ENCODE measurements at regions not wholly inside any gene's neighbourhood (a gene's known extent, or its start where the extent isn't known, plus 50 kb on each side); places are given as distances from the start of the nearest gene placed in this dataset.

GRCh38 chr13:42378383-42378780 is 106.4 kb downstream of the AKAP11 start:
- no peak overlapping the region for H3K4me2 ChIP-seq (ENCODE audit: low read depth, low read length)
- no peaks in the 10 kb centered on the region for H3K27me3 ChIP-seq (ENCODE audit: control insufficient read depth in 1 of 2, insufficient read depth in 2 of 2, low read length in 2 of 2)
- H3K4me1 ChIP-seq (ENCODE audit: insufficient read depth, low read length), result no peaks in the 10 kb centered on the region
- ChIA-PET CTCF (ENCODE audit: low intra/inter-chr PET ratio, low total read pairs) (no interaction called here), POLR2A (no interaction called here)
- TF ChIP-seq ZSCAN22 (CRISPR knock-in tag; IDR thresholded peaks at IDR 0.05), result peak; percentile 78; the same call in 1 of the 2 replicates
- TF ChIP-seq SP5 (CRISPR knock-in tag; IDR thresholded peaks at IDR 0.05; ENCODE audit: borderline replicate concordance, low read depth), result no peak
- TF ChIP-seq U2AF1 (optimal IDR thresholded peaks at IDR 0.05; ENCODE audit: low read depth, low read length), result no peak
- no peaks in the 10 kb centered on the region for H3K9me3 ChIP-seq (ENCODE audit: low read length)
- in situ Hi-C loops (cut with HindIII; ENCODE audit: extremely low pct_ligation_motif_present, low pct_unique_long_range_greater_than_20kb), result no loop called here
- no TSS peak for BruUV-seq (replicated peaks)
- no peak overlapping the region for H3K4me3 ChIP-seq (replicated peaks in 1 of 3; ENCODE audit: insufficient read depth in 1 of 3, low read depth in 2 of 3, low read length in 3 of 3)
- H3K9ac ChIP-seq (ENCODE audit: insufficient read depth, low read depth, low read length), result no peak overlapping the region
- no peaks in the 10 kb centered on the region for H3K79me2 ChIP-seq (ENCODE audit: insufficient read depth, low read length)
- H2AFZ ChIP-seq (ENCODE audit: low read length), result no peak overlapping the region
- no peaks in the 10 kb centered on the region for H3K36me3 ChIP-seq (replicated peaks in 1 of 2; ENCODE audit: control insufficient read depth in 1 of 2, insufficient read depth in 2 of 2, low read length in 2 of 2)
- FAIRE-seq (no peak), DNase-seq (ENCODE audit: low spot score) (no peak), ATAC-seq (no peak)
- WGBS (ENCODE audit: low lambda C conversion rate), result 0% methylated on average over 1 of the region's 3 CpGs
- H4K20me1 ChIP-seq (ENCODE audit: insufficient read depth, low read length), result no peaks in the 10 kb centered on the region
- intact Hi-C loops (cut with micrococcal nuclease; ENCODE audit: unreplicated experiment), result no loop called here
- no peak overlapping the region for H3K27ac ChIP-seq (ENCODE audit: extremely low read length, insufficient read depth, low read length)

GRCh38 chr13:42379241-42379640 is 107.3 kb downstream of the AKAP11 start:
- no peak for DNase-seq (ENCODE audit: low spot score)
- Histone ChIP-seq H3K4me1 (ENCODE audit: insufficient read depth, low read length) (no peaks in the 10 kb centered on the region), H3K4me2 (ENCODE audit: low read depth, low read length) (no peak overlapping the region), H3K36me3 (replicated peaks in 1 of 2; ENCODE audit: control insufficient read depth in 1 of 2, insufficient read depth in 2 of 2, low read length in 2 of 2) (no peaks in the 10 kb centered on the region), H3K27ac (ENCODE audit: extremely low read length, insufficient read depth, low read length) (no peak overlapping the region), H3K4me3 (replicated peaks in 1 of 3; ENCODE audit: insufficient read depth in 1 of 3, low read depth in 2 of 3, low read length in 3 of 3) (no peak overlapping the region), H3K9ac (ENCODE audit: insufficient read depth, low read depth, low read length) (no peak overlapping the region), H3K79me2 (ENCODE audit: insufficient read depth, low read length) (no peaks in the 10 kb centered on the region), H3K27me3 (ENCODE audit: control insufficient read depth in 1 of 2, insufficient read depth in 2 of 2, low read length in 2 of 2) (no peaks in the 10 kb centered on the region), H2AFZ (ENCODE audit: low read length) (no peak overlapping the region), H3K9me3 (ENCODE audit: low read length) (no peaks in the 10 kb centered on the region), H4K20me1 (ENCODE audit: insufficient read depth, low read length) (no peaks in the 10 kb centered on the region)
- no peak for FAIRE-seq
- ChIA-PET CTCF (ENCODE audit: low intra/inter-chr PET ratio, low total read pairs) (no interaction called here), POLR2A (no interaction called here)
- TF ChIP-seq SIX4 (CRISPR knock-in tag; IDR thresholded peaks at IDR 0.05) (no peak), SAP130 (CRISPR knock-in tag; IDR thresholded peaks at IDR 0.05; ENCODE audit: low read depth) (no peak), NFIB (CRISPR knock-in tag; IDR thresholded peaks at IDR 0.05; ENCODE audit: borderline replicate concordance) (no peak), NFAT5 (CRISPR knock-in tag; IDR thresholded peaks at IDR 0.05) (no peak), ZNF512B (CRISPR knock-in tag; IDR thresholded peaks at IDR 0.05; ENCODE audit: borderline replicate concordance) (no peak)
- in situ Hi-C loops (cut with HindIII; ENCODE audit: extremely low pct_ligation_motif_present, low pct_unique_long_range_greater_than_20kb), result no loop called here
- ATAC-seq, result no peak
- BruUV-seq (replicated peaks), result no TSS peak
- 0% methylated on average over 1 of the region's 1 CpG for WGBS (ENCODE audit: low lambda C conversion rate)
- intact Hi-C loops (cut with micrococcal nuclease; ENCODE audit: unreplicated experiment), result no loop called here

Data from HepG2 (cell line).